ENCODE measurements at regions not wholly inside any gene's neighbourhood (a gene's known extent, or its start where the extent isn't known, plus 50 kb on each side); places are given as distances from the start of the nearest gene placed in this dataset.
"Not testable (repeated sequence)": the region's sequence is repeated elsewhere in the genome, so short reads cannot be mapped to it uniquely, and the experiment has no call there.

DNA sequence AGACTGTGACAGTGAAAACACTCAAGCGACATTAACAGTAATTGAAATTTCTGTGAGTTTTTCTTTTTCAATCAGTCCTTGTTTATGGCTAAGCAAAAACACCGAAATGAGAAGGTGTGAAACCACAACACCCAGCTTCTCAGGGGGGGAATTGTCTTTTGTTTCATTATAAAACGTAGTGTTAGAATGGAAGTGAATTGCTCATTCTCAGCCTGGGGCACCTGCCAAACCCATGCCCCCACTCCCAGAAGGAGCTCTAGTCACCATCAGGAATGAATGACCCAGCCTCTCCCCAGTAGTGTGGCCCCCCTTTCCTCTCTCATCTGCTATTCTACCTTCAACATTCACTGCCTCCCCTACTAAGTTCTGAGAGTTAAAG lies 185.8 kb upstream of the CFAP20DC start:
- Histone ChIP-seq H3K23ac (ENCODE audit: low read depth, low read length, poor library complexity) (no peak overlapping the region), H2AK5ac (ENCODE audit: low read depth, low read length) (no peak overlapping the region), H3K9me3 (replicated peaks in 1 of 2; ENCODE audit: control insufficient read depth in 2 of 2, insufficient read depth in 1 of 2, low read depth in 1 of 2, low read length in 2 of 2) (peaks cover 0 to 4% of the 10 kb centered on the region in 2 donors), H3K18ac (ENCODE audit: low read length) (no peak overlapping the region), H3K4me1 (ENCODE audit: control insufficient read depth in 2 of 2, insufficient read depth in 1 of 2, low read depth in 1 of 2, low read length in 2 of 2) (no peaks in the 10 kb centered on the region), H4K91ac (ENCODE audit: low read depth, low read length, poor library complexity) (no peak overlapping the region), H3K9ac (ENCODE audit: low read depth, low read length, poor library complexity) (no peak overlapping the region), H3K14ac (ENCODE audit: low read length) (no peak overlapping the region), H4K8ac (ENCODE audit: low read depth, low read length) (no peak overlapping the region), H3K4me3 (ENCODE audit: low read length in 2 of 2) (no peak overlapping the region), H2AFZ (ENCODE audit: low read length) (no peak overlapping the region), H3K4me2 (ENCODE audit: insufficient read depth, low read length, poor library complexity, severe bottlenecking) (no peak overlapping the region), H2BK12ac (ENCODE audit: low read length) (no peak overlapping the region), H3K79me1 (ENCODE audit: low read depth, low read length) (no peaks in the 10 kb centered on the region), H2BK120ac (ENCODE audit: low read depth, low read length) (no peak overlapping the region), H3K4ac (ENCODE audit: low read length) (no peak overlapping the region), H2BK5ac (ENCODE audit: low read length) (no peak overlapping the region), H2BK15ac (ENCODE audit: low read length) (no peak overlapping the region), H3K36me3 (replicated peaks in 1 of 2; ENCODE audit: control insufficient read depth in 2 of 2, insufficient read depth in 2 of 2, low read length in 2 of 2) (no peaks in the 10 kb centered on the region), H3K27ac (replicated peaks; ENCODE audit: low read length) (no peak overlapping the region), H3K27me3 (ENCODE audit: control insufficient read depth in 3 of 3, insufficient read depth in 3 of 3, low read depth in 1 of 3, low read length in 3 of 3) (no peaks in the 10 kb centered on the region)
- DNase-seq (ENCODE audit: low spot score): no peak
- no CpG with 5 or more reads among the region's 3 CpGs for WGBS, 2 donors (ENCODE audit: extremely low coverage in 2 of 2, insufficient read length in 2 of 2, insufficient replicate concordance in 1 of 2)

DNA sequence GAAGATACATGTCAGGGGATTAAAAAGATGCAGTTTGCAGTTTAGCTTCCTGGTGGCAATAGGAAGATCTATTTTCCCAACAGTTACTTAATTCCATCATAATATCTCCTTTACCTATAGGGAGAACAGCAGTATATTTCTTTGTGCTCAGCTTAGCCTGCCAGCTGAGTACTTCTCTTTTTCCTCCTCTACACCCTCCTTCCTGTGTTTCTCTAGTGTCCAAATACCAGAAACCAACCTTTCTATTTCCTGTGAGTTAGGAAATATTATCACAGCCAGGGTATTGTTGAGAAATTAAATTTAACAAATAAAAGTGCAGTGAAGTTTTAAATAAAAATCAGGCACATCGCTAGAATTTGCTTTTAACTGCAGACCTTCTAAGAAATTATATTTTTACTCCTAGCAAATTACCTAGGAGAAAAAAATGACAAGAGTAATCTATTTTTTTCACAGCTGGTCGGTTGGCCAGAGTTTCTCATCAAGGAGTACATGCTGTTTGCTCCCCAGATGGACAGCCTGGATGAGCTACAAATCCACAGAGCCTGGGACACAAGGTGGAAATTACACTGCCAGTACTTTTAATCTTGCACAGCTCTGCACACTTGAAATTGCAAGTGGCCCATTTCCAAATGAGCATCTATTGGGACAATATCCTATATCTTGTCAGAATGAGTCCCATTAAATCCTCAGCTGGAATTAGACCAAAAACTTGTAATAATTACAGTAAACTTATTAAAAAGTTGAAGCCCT lies 185.2 kb upstream of the CFAP20DC start:
- H2BK15ac ChIP-seq (ENCODE audit: low read length): no peak overlapping the region
- H3K9ac ChIP-seq (ENCODE audit: low read depth, low read length, poor library complexity): no peak overlapping the region
- H3K4me3 ChIP-seq (ENCODE audit: low read length in 2 of 2): no peak overlapping the region
- no peak overlapping the region for H2AK5ac ChIP-seq (ENCODE audit: low read depth, low read length)
- H3K4me1 ChIP-seq (ENCODE audit: control insufficient read depth in 2 of 2, insufficient read depth in 1 of 2, low read depth in 1 of 2, low read length in 2 of 2): no peaks in the 10 kb centered on the region
- peaks cover 0 to 4% of the 10 kb centered on the region in 2 donors for H3K9me3 ChIP-seq (replicated peaks in 1 of 2; ENCODE audit: control insufficient read depth in 2 of 2, insufficient read depth in 1 of 2, low read depth in 1 of 2, low read length in 2 of 2)
- H2BK12ac ChIP-seq (ENCODE audit: low read length): no peak overlapping the region
- H3K18ac ChIP-seq (ENCODE audit: low read length): no peak overlapping the region
- H3K14ac ChIP-seq (ENCODE audit: low read length): no peak overlapping the region
- no peak overlapping the region for H2BK5ac ChIP-seq (ENCODE audit: low read length)
- H3K79me1 ChIP-seq (ENCODE audit: low read depth, low read length): no peaks in the 10 kb centered on the region
- WGBS, 2 donors (ENCODE audit: extremely low coverage in 2 of 2, insufficient read length in 2 of 2, insufficient replicate concordance in 1 of 2): no CpG with 5 or more reads among the region's 2 CpGs
- no peak overlapping the region for H3K27ac ChIP-seq (replicated peaks; ENCODE audit: low read length)
- DNase-seq (ENCODE audit: low spot score): no peak
- no peak overlapping the region for H4K91ac ChIP-seq (ENCODE audit: low read depth, low read length, poor library complexity)
- no peak overlapping the region for H3K4me2 ChIP-seq (ENCODE audit: insufficient read depth, low read length, poor library complexity, severe bottlenecking)
- no peak overlapping the region for H3K4ac ChIP-seq (ENCODE audit: low read length)
- no peak overlapping the region for H2BK120ac ChIP-seq (ENCODE audit: low read depth, low read length)
- H3K36me3 ChIP-seq (replicated peaks in 1 of 2; ENCODE audit: control insufficient read depth in 2 of 2, insufficient read depth in 2 of 2, low read length in 2 of 2): no peaks in the 10 kb centered on the region
- no peak overlapping the region for H2AFZ ChIP-seq (ENCODE audit: low read length)
- no peaks in the 10 kb centered on the region for H3K27me3 ChIP-seq (ENCODE audit: control insufficient read depth in 3 of 3, insufficient read depth in 3 of 3, low read depth in 1 of 3, low read length in 3 of 3)
- no peak overlapping the region for H3K23ac ChIP-seq (ENCODE audit: low read depth, low read length, poor library complexity)
- H4K8ac ChIP-seq (ENCODE audit: low read depth, low read length): no peak overlapping the region

DNA sequence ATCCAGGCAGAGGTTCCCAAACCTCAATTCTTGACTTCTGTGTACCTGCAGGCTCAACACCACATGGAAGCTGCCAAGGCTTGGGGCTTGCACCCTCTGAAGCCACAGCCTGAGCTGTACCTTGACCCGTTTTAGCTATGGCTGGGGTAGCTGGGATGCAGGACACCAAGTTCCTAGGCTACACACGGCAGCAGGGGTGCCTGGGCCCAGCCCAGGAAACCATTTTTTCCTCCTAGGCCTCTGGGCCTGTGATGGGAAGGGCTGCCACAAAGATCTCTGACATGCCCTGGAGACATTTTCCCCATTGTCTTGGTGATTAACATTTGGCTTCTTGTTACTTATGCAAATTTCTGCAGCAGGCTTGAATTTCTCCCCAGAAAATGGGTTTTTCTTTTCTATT lies 180.6 kb upstream of the CFAP20DC start:
- H3K27me3 ChIP-seq (ENCODE audit: control insufficient read depth in 3 of 3, insufficient read depth in 3 of 3, low read depth in 1 of 3, low read length in 3 of 3); H3K18ac ChIP-seq (ENCODE audit: low read length); H3K4ac ChIP-seq (ENCODE audit: low read length); DNase-seq (ENCODE audit: low spot score); H2BK120ac ChIP-seq (ENCODE audit: low read depth, low read length); H2BK15ac ChIP-seq (ENCODE audit: low read length); H3K36me3 ChIP-seq (replicated peaks in 1 of 2; ENCODE audit: control insufficient read depth in 2 of 2, insufficient read depth in 2 of 2, low read length in 2 of 2); H4K8ac ChIP-seq (ENCODE audit: low read depth, low read length); H3K4me1 ChIP-seq (ENCODE audit: control insufficient read depth in 2 of 2, insufficient read depth in 1 of 2, low read depth in 1 of 2, low read length in 2 of 2); H2BK12ac ChIP-seq (ENCODE audit: low read length); H3K4me2 ChIP-seq (ENCODE audit: insufficient read depth, low read length, poor library complexity, severe bottlenecking); H3K14ac ChIP-seq (ENCODE audit: low read length); H3K9ac ChIP-seq (ENCODE audit: low read depth, low read length, poor library complexity); H2AK5ac ChIP-seq (ENCODE audit: low read depth, low read length); H3K4me3 ChIP-seq (ENCODE audit: low read length in 2 of 2); H4K91ac ChIP-seq (ENCODE audit: low read depth, low read length, poor library complexity); H3K23ac ChIP-seq (ENCODE audit: low read depth, low read length, poor library complexity); H3K9me3 ChIP-seq (replicated peaks in 1 of 2; ENCODE audit: control insufficient read depth in 2 of 2, insufficient read depth in 1 of 2, low read depth in 1 of 2, low read length in 2 of 2); H3K79me1 ChIP-seq (ENCODE audit: low read depth, low read length); H3K27ac ChIP-seq (replicated peaks; ENCODE audit: low read length); H2AFZ ChIP-seq (ENCODE audit: low read length); H2BK5ac ChIP-seq (ENCODE audit: low read length): not testable (repeated sequence)
- WGBS, 2 donors (ENCODE audit: extremely low coverage in 2 of 2, insufficient read length in 2 of 2, insufficient replicate concordance in 1 of 2): no CpG with 5 or more reads among the region's 2 CpGs

DNA sequence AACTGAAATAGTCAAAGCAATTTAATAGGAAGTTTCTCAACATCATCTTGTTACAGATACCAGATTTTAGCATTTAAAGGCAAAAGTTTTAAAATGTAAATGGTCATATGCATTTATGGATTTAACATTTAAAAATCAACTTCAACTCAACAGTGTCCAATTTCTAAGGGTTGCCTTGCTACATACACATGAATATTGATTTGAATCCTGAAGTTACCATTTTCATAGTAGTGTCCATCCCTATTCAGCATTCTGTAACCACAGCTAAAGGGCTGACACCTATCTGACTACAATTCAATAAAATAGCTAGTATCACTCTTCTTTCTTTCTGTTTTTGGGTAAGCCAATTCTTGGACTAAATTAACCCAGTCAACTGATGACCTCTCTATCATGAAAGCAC lies 164.0 kb upstream of the CFAP20DC start:
- Histone ChIP-seq H3K4me2 (ENCODE audit: insufficient read depth, low read length, poor library complexity, severe bottlenecking) (no peak overlapping the region), H3K36me3 (replicated peaks in 1 of 2; ENCODE audit: control insufficient read depth in 2 of 2, insufficient read depth in 2 of 2, low read length in 2 of 2) (no peaks in the 10 kb centered on the region), H3K23ac (ENCODE audit: low read depth, low read length, poor library complexity) (no peak overlapping the region), H2BK120ac (ENCODE audit: low read depth, low read length) (no peak overlapping the region), H3K27me3 (ENCODE audit: control insufficient read depth in 3 of 3, insufficient read depth in 3 of 3, low read depth in 1 of 3, low read length in 3 of 3) (no peaks in the 10 kb centered on the region), H3K14ac (ENCODE audit: low read length) (no peak overlapping the region), H3K4me1 (ENCODE audit: control insufficient read depth in 2 of 2, insufficient read depth in 1 of 2, low read depth in 1 of 2, low read length in 2 of 2) (peaks cover 0 to 2% of the 10 kb centered on the region in 2 donors), H4K8ac (ENCODE audit: low read depth, low read length) (no peak overlapping the region), H3K9ac (ENCODE audit: low read depth, low read length, poor library complexity) (no peak overlapping the region), H2BK12ac (ENCODE audit: low read length) (no peak overlapping the region), H3K79me1 (ENCODE audit: low read depth, low read length) (no peaks in the 10 kb centered on the region), H2AFZ (ENCODE audit: low read length) (no peak overlapping the region), H3K9me3 (replicated peaks in 1 of 2; ENCODE audit: control insufficient read depth in 2 of 2, insufficient read depth in 1 of 2, low read depth in 1 of 2, low read length in 2 of 2) (no peaks in the 10 kb centered on the region), H4K91ac (ENCODE audit: low read depth, low read length, poor library complexity) (no peak overlapping the region), H3K27ac (replicated peaks; ENCODE audit: low read length) (no peak overlapping the region), H3K4me3 (ENCODE audit: low read length in 2 of 2) (no peak overlapping the region), H3K4ac (ENCODE audit: low read length) (no peak overlapping the region), H3K18ac (ENCODE audit: low read length) (no peak overlapping the region), H2BK15ac (ENCODE audit: low read length) (no peak overlapping the region), H2BK5ac (ENCODE audit: low read length) (no peak overlapping the region), H2AK5ac (ENCODE audit: low read depth, low read length) (no peak overlapping the region)
- no peak for DNase-seq (ENCODE audit: low spot score)

Data from neuronal stem cell (in vitro differentiated cells).